NCI-H748 treated with DMSO at 0.1 percent for 48 hours (cell line): ENCODE measurements at regions not wholly inside any gene's neighbourhood (a gene's known extent, or its start where the extent isn't known, plus 50 kb on each side); places are given as distances from the start of the nearest gene placed in this dataset.

Source experiments
- DNase-seq: peaks from one replicate; lab custom pipeline; 2025; lab: John Stamatoyannopoulos, UW

DNA sequence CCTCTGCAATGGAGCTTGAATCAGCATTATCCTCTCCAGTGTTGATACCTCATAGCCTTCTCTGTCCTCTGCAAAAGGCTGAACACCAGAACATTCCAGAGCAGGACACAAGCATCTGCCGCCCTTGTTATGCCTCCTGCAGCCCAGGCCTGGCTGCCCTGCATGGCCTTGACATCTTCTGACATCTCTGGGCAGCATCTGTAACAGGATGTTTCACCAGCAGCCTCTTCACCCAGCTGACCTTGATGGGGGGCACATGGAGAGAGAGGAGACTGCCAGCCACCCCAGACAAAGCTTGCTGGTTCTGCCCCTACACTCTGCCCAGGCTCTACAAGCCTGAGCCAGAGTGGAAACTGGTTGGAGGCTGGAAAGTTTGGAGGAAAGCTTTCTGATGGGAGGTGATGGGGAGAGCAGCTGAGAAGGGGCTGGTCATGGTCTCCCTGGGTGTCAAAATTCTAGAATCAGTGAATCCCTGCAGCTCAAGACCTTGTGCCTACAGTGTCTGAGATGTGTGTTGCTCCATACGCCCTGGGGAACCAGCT, 145.1 kb downstream of the MRPL14 start:
- DNase-seq, result no peak

DNA sequence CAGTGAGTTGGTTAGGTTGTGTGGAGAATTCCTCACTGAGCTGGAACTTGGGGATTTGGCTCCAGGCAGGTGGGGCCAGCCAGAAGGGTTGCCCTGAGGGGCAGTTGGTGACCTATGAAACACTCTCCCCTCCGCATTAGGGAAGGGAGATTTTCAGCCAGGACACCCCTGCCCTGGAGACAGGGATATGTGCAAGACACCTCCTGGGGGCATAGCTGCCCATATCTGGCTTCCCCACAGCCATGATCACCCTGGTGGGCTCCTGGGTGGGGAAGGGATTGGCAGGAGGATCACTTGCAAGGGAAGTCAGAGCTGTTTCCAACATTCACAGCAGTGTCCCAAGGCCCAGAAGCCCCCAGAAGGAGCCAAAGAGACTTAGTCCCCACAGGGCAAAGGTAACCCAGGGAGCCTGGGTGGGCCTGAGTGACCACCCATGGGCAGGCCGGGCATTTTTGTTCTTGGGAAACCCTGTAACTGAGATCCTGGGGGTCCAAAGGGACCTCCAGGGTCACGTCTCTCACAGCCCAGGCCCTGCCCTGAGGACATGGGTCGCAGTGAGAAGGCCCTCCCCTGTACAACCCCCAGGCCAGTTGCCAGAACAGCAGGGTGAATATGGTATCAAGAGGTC, 145.8 kb downstream of the MRPL14 start:
- DNase-seq, result no peak

DNA sequence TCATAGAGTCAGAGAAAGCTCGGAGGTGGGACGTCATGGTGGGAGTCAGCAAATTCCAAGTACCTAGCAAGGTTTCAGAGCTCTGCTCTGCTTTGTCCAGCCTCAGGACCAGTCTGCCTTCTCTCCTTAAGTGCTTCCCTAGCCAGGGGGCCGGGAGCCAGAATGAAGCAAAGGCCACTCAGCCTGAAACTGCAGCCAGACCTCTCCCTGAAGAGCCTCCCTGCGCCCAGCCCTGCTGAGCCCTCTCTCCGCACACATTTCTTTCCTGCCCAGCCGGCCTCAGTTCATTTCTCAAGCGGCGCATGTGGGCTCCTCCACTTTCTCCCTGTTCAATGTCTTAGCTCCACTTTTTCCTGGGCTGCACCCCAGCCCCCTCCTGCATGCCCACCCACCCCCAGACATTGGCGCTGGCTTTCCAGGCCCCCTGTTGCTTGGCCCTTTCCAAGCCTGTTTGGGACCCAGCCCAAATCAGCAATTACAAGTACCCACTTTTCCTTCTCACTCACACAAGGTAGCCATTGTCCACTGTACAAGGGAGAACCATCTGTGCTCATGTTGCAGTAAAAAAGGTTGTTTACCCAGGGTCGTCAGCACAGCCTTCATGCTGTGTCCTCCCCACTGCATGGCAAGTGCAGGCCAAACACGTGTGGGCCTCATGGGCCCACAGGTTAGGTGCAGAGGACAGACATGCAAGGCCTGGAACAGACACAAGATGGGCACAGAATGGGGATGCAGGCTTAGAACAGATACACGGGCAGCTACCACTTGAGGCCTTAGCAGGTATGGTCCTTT, 147.1 kb downstream of the MRPL14 start:
- DNase-seq, result no peak

DNA sequence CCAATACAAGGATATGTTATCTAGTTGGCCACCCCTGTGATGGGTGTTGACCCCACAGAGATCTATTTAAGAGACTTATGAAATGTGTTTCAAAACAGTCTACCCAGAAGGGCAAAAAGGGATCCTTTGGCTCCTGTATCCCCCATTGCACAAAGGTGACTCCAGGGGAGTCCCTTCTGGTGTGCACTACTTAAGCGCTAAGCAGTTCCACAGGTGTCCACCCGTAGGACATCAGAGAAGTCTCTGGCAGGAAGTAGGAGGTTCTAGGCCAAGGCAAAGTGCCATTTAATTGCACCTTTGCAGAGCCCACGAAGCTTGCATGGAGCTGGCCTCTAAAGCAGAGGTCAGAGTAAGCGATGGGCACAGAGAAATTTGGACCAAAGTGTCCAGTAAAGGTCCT, 147.7 kb downstream of the MRPL14 start:
- DNase-seq, result no peak

DNA sequence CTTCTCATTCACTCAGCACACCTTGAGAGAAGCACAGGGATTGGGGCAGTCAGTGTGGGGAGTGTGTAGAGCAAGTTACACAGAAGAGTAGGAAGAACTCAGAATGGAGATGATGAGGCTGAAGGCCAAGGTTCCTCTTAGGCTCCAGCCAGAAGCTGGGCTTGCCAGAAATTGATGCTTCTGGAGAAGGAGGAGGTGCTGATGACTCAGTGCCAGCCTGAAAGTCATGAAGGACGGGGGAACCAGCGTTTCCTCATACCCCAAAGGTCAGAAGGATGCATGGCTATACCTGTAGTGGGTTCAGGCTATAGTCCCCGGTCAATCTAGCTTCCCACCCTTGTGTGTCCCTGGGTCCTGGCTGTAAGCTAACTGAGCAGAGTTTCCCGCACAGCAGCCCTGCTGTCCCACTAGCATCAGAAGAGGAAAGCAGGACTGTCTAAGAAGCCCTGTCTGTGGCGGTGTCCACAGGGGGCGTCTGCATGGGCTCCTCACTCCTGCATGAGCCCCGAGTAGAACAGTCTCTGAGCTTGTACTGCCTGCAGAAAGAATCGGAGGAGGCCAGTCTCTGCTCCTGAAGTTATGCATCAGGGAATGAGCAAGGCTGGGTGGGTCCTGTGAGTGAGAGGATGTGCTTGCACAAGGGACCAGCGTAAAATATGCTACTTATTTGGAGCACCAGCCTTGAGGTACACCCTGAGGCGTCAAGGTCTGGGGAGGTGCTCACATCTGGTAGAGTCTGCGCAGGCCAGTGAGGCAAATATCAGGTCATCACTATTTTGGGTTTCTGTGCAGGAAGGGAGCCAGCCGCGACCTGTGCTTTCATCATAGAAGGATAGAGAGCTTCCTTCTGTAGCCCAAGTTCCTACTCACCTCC, 148.5 kb downstream of the MRPL14 start:
- no peak for DNase-seq

DNA sequence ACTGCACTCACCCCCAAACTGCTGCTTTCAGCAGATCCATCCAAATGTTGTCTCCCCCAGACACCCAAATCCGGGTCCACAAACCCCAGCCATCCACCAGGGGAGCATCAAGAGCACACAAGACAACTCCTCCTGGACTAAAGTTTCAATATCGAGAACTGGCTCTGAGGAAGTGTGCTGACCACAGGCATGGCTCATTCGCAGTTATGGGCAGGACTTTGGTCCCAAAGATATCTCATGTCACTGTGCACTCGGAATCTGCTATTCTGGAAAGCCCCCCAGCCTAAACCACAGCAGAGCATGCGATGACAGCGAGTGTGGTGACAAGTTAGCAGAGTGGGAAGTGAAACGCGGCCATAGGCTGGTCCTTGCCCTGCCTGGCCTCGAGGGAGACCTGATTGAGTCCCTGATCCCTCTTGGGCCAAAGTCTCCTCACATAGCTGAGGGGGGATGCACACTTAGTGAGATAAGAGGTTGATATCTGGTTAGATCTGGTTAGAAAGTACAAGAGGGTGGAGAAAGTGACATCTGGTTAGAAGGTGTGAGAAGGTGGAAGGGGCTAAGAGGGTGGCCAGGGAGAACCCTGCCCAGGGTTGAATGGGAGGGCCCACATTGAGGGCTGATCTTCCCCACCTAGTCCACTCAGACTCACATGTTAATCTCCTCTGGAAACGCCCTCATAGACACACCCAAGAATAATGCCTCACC, 149.7 kb downstream of the MRPL14 start:
- DNase-seq, result no peak

DNA sequence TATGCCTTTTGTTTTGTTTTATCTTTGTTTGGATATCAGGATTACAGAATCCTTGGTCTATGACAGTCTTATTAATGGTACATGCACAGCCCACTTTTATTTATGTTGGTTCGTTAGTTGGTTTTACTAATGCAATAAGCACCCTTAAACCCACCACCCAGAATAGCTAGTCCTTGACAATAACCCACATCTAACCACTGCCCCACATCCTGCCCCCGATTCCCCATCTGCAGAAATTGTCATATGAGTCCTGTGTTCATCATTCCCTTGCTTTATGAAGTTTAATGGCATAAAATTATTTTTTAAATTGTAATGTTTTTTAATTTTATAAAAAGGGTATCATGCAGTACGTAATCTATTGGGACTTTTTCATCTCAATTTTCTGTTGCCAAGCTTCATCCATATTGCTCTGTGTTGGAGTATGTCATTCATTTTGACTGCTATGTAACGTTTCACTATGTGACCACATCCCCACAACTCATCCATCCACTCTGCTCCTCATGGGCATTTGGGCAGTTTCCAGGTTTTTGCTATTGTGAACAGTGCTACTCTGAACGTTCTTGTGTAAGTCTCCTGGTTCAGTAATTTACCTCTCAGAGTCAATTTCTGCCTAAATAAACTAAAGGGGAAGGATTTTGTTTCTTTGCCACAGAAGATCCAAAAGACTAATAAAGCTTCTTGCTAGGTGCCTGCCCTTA, 150.4 kb downstream of the MRPL14 start:
- no peak for DNase-seq

DNA sequence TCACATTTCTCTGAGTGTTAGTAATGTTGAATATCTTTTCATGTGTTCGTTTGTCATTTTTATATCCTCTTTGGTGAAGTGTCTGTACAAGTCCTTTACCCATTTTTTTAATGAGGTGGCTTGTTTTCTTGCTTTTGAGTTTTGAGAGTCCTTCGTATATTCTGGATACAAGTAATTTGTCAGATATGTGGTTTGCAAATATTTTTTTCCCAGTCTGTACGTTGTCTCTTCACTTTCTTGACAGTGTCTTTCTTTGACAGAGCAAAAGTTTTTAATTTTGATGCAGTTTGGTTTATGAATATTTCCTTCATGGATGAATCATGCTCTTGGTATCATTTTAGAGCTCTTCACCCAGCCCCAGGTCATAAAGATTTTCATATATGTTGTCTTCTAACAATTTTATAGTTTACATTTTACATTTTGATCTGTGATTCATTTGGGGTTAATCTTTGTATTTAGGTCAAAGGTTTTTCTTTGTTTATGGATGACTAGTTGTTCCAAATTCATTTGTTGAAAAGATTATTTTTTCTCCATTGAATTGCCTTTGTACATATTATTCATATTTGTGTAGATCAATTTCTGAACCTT, 152.5 kb downstream of the MRPL14 start:
- DNase-seq, result no peak

DNA sequence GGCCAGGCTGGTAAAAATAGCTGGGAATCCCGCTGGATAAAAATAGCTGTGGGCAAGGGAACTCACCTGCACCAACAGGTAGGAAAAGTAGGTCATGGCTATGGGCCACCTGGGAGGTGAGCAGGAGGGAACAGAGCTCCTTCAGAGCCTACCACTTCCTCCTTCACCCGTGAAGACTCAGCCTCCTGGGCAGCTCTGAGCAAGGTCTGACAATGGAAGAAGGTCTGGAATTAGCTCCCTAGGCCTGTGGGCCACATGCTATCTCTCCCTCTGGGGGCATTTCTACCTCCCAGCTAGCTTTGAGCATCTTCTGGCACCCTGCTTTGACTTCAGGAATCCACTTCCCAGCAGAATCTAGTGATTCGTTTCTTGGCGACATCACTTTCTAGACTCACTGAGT, 153.9 kb downstream of the MRPL14 start:
- DNase-seq, result no peak

DNA sequence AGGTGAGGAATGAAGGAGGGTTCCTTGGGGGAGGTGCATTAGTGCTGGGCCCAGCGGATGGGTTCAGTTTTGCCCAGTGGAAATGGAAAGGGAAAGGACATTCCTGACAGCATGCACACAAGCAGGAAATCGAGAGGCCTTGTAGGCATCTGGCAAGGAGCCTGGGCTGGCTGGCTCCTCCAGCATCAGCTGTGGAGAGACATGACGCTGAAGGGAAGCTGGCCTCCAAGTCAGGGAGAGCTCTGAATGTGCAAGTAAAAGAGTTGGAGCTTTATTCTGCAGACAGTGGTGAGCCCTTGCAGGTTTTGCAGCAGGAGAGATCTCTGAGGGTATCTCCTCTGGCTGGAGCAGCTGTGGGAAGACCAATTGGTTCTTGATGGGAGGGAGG, 154.3 kb downstream of the MRPL14 start:
- no peak for DNase-seq

DNA sequence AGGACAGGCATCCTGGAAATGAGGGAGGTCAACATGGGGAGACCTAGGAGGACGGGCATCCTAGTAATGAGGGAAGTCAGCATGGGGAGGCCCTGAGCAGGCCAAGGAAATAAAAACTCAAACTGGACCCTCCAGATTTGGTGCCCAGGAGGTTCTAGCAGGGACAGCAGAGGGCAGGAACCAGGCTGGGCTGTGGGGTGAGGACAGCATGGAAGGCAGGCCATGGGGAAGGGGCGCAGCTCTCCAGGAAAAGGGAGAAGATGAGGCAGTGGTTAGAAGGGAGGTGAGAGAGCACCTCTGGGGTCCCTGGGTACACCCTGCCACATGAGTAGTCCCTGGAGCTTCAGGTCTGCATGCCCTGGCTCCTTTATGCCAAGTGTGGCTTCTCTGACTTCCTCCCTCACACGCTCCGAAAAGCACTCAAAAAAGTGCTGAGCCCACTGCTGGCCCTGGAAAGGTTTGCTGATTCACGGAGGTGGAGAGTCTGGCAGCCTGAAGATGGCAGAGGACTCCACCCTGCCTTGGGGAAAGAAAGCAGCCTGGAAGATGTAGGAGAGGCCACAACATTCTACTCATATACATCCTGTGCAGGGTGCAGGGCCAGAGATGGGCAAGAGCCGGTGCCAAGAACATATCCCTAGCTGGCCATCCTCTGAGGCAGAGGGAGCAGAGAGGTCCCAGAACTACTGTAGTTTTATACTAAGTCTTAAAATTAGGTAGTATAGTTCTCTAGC, 154.9 kb downstream of the MRPL14 start:
- no peak for DNase-seq

DNA sequence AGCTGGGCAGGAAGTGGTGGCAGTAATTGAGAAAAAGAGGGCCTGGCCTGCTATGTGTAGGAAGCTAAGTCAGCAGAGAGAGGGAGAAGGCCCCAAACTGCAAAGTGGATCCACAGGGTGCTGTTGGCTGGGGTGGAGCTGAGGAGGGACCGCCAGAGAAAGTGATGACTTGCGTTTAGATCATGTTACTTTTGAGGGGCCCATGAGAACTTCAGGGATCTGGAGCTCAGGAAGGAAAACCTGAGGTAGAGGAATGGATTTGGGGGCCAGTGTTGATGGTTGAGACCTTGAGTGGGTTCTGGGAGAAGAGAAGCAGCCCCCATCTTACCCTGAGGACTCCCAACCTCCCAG, 155.5 kb downstream of the MRPL14 start:
- no peak for DNase-seq

DNA sequence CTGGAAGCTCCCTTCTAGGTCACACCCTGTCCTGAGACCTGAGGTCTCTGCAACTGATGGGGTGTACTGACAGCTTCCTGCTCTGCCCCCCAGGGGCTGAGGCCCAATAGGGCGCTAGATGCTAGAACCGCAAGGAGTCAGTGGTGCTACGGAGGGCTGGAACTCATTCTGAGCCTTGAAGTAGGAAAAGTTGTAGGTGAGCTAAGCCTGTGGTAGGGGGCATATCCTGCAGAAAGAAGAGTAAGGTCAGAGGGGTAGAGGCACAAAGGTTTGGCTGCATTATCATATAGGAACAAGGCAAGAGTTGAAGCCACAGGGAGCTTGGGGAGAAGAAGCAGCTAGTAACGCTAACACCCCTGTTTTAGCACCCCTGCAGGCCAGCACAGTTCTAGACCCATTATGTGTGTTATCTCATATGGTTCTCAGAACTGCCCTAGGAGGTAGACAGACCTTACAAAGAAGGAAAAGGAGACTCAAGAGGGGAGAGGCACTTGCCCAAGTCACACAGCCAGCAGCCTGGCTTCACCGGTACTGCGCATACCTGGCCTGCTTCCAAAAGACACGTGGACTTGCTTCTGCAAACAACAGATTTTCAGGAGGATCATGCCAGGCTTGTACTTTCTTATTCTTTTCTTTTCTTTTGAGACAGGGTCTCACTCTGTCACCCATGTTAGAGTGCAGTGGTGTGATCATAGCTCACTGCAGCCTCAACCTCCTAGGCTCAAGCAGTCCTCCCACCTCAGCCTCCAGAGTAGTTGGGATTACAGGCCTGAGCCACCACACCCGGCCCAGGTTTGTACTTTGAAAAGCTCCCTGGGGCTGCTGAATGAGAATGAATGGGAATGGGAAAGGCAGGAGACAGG, 156.1 kb downstream of the MRPL14 start:
- no peak for DNase-seq

DNA sequence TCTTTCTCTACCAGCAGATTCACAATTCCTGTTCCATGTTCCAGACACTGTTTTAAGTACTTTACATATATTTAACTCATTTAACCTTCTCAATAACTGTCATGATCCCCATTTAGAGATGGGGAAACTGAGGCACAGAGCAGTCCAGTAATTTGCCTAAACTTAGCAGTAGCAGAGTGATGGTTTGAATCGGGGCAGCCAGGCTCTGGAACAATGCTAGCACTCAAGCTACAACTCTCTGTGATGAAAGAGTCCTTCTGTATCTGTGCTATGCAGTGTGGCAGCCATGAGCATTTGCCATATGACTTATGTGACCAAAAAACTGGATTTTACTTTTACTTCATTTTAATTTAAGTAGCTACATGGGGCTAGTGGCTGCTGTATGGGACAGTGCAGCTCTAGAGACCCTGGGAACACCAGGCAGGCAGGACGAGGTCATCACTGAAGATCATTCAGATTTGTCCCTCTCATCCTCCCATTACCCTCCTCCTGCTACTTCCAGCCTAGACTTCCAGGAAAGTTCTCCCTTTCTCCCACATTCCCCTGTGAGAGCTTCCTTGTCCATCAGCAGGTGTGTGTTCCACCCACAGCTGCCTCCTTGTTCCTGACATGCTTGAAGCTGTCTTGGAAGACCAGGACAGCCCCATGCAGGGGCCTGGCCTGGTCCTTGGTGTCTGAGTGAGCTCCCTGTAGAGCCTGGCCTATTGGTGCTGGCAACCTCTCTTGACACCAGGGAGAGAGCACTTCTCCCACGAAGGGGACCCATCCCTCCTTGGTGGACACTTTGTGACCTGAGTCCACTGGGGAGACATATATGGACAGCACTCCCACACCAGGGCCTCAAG, 157.0 kb downstream of the MRPL14 start:
- DNase-seq, result no peak

DNA sequence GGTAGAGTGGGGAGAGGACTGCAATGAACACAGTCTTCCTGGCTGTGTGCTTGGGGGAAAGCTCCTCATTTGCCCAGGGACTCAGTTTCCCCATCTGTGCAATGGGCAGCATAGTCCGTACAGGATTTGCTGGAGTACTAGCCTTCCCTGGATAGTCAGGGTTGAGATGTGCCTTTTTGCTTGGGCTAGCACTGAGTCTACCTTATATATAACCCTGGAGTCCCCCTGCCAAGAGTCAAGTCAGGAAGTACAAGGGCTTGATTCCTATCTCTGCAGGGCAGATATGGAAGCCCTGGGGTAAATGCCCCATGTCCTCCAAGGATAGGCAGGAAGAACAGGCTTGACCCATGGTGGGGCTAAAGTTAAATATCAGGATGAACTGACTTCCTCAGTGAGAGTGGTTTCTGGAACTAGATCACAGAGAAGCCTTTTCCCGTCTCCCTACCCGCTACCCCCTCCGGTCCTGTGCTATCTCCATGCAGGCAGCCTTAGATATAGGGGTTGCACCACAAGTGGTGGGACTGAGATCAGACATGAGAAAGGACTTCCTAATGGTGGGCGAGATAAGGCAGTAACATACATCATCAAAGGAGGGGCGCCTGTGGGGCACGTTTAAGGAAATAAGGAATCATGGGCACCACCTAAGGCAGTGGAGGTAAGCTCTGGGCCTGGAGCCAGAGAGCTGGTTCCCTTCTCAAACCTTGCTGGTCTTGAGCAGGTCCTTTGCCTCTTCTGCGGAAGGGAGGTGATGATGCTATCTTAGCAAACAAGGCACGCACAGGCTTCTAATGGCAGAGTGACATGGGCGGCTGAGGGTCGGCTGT, 157.9 kb downstream of the MRPL14 start:
- DNase-seq, result no peak

DNA sequence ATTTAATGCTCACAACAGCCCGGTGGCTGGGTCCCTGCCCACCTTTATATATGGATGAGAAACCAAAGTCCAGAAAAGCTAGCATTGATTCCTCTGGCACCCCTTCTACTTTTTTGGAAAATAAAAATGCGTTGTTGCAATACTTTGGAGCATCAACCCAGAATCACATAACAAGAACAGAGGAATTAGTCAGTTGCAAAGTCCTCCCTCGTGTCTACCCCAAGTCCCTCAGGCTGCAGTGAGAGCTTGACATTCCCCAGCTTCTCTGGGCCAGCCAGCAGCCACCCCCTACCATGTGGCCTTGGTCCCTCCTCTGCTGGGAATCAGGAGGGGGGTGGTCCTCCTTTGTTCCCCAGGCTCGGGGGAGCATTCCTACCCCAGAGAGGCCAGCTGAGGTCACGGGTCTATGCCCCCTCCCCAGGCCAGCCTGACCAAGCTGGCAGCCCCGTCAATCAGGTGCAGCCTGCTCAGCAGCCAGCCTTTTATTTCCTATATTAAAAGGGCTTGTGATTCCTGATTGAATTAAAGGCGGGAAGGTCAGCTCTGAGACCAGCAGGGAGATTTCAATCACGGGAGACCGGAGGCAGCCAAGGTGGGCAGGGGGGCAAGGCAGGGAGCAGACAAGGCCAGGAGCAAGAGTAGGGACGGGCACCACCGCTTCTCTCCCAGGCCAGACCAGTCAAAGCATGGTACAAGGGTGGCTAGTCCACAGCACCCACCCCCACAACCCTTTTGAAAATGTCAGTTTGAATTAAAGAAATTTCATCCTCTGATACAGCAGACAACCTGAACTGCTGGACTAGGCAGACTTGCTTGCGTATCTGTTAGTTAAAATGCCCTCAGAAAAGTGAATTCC, 158.9 kb downstream of the MRPL14 start:
- DNase-seq, result no peak

DNA sequence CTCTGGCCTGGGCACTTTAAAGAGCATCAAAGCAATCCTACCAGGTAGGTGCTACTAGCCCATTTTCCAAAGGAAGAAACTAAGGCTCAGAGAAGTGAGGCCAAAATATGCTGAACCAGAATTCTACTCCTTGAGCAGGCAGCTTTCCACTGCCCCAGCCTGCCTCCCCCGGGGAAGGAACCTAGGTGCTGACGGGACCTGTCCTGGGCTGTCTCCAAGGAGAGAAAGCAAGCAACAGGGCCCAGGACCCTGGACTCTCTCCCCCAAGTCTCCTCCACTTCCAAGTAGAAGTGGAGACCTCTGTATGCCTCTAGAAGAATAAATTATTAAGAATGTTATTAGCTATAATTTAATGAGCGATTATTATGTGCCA, 159.5 kb downstream of the MRPL14 start:
- no peak for DNase-seq
